HG03095 (cell line): ENCODE measurements at regions not wholly inside any gene's neighbourhood (a gene's known extent, or its start where the extent isn't known, plus 50 kb on each side); places are given as distances from the start of the nearest gene placed in this dataset.

Experiments used
- ATAC-seq: cut with Tn5 transposase; IDR thresholded peaks from one replicate; pipeline ENCODE4 v1.9.1; 2021; ENCODE audit warnings: moderate library complexity; ENCODE audit not compliant: unreplicated experiment

GRCh38 chr10:3361640-3362039 is 189.1 kb upstream of the PITRM1 start:
- no peak for ATAC-seq

- ATAC-seq, result no peak
Observed at GRCh38 chr10:3357737-3358136, 185.2 kb upstream of the PITRM1 start.

- ATAC-seq, result no peak
Observed at GRCh38 chr10:3355536-3355935, 183.0 kb upstream of the PITRM1 start.

GRCh38 chr10:3354174-3354900 is 181.8 kb upstream of the PITRM1 start:
- ATAC-seq, result no peak

GRCh38 chr10:3353235-3353634 is 180.7 kb upstream of the PITRM1 start:
- ATAC-seq, result no peak

- no peak for ATAC-seq
Observed at GRCh38 chr10:3350617-3351258, 178.2 kb upstream of the PITRM1 start.

- ATAC-seq, result no peak
Observed at GRCh38 chr10:3350205-3350604, 177.6 kb upstream of the PITRM1 start.

GRCh38 chr10:3348564-3348963 is 176.0 kb upstream of the PITRM1 start:
- ATAC-seq, result no peak

- ATAC-seq, result no peak
Observed at GRCh38 chr10:3347413-3348182, 175.0 kb upstream of the PITRM1 start.

- no peak for ATAC-seq
Observed at GRCh38 chr10:3346851-3347250, 174.3 kb upstream of the PITRM1 start.

- ATAC-seq, result no peak
Observed at GRCh38 chr10:3342771-3343170, 170.2 kb upstream of the PITRM1 start.

GRCh38 chr10:3340127-3340730 is 167.6 kb upstream of the PITRM1 start:
- no peak for ATAC-seq

- ATAC-seq, result no peak
Observed at GRCh38 chr10:3339531-3339950, 167.0 kb upstream of the PITRM1 start.

- no peak for ATAC-seq
Observed at GRCh38 chr10:3339121-3339520, 166.5 kb upstream of the PITRM1 start.

- no peak for ATAC-seq
Observed at GRCh38 chr10:3337741-3338140, 165.2 kb upstream of the PITRM1 start.

- ATAC-seq, result no peak
Observed at GRCh38 chr10:3336673-3337293, 164.2 kb upstream of the PITRM1 start.

- no peak for ATAC-seq
Observed at GRCh38 chr10:3333426-3333825, 160.8 kb upstream of the PITRM1 start.

GRCh38 chr10:3331690-3332230 is 159.2 kb upstream of the PITRM1 start:
- no peak for ATAC-seq

GRCh38 chr10:3331187-3331586 is 158.6 kb upstream of the PITRM1 start:
- ATAC-seq, result no peak

GRCh38 chr10:3330663-3331062 is 158.1 kb upstream of the PITRM1 start:
- no peak for ATAC-seq
